ENCODE measurements at regions not wholly inside any gene's neighbourhood (a gene's known extent, or its start where the extent isn't known, plus 50 kb on each side); places are given as distances from the start of the nearest gene placed in this dataset.
"Not testable (repeated sequence)": the region's sequence is repeated elsewhere in the genome, so short reads cannot be mapped to it uniquely, and the experiment has no call there.

DNA sequence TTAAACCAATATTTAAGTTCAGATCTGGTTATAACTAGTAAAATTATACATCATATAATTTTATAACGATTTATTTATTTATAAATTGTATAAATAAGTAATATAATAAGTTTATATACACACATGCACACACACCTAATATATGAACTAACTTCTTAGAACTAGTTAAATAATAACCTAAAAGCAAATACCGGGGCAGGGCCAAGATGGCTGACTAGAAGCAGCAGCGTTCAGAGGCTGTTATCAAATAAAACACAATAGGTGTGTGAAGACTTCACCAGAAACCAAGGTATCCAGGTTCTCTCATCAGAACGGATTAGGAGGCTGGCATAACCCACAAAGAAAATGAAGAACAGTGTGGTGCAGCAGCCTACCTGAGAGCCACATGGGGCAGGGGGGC lies 653.6 kb upstream of the CBLB start:
- no peak overlapping the region for H3K27ac Mint-ChIP-seq (ENCODE audit: unreplicated experiment)
- no peaks in the 10 kb centered on the region for H3K27me3 Mint-ChIP-seq (ENCODE audit: low read depth)
- no peak overlapping the region for H3K4me3 Mint-ChIP-seq (ENCODE audit: unreplicated experiment)
- peaks cover 16% of the 10 kb centered on the region for H3K9me3 Mint-ChIP-seq (ENCODE audit: low read depth)
- DNase-seq (ENCODE audit: low spot score): no peak
- TF ChIP-seq, protein P1, sequence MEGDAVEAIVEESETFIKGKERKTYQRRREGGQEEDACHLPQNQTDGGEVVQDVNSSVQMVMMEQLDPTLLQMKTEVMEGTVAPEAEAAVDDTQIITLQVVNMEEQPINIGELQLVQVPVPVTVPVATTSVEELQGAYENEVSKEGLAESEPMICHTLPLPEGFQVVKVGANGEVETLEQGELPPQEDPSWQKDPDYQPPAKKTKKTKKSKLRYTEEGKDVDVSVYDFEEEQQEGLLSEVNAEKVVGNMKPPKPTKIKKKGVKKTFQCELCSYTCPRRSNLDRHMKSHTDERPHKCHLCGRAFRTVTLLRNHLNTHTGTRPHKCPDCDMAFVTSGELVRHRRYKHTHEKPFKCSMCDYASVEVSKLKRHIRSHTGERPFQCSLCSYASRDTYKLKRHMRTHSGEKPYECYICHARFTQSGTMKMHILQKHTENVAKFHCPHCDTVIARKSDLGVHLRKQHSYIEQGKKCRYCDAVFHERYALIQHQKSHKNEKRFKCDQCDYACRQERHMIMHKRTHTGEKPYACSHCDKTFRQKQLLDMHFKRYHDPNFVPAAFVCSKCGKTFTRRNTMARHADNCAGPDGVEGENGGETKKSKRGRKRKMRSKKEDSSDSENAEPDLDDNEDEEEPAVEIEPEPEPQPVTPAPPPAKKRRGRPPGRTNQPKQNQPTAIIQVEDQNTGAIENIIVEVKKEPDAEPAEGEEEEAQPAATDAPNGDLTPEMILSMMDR (IDR thresholded peaks at IDR 0.05): no peak
- peaks cover 2% of the 10 kb centered on the region for H3K36me3 Mint-ChIP-seq (ENCODE audit: low read depth)
- peaks cover 10% of the 10 kb centered on the region for H3K4me1 Mint-ChIP-seq (ENCODE audit: low read depth)

GRCh38 chr3:106528932-106529331 lies 660.1 kb upstream of the CBLB start:
- TF ChIP-seq, protein P1 (IDR thresholded peaks at IDR 0.05): no peak
- H3K36me3 Mint-ChIP-seq (ENCODE audit: low read depth): peaks cover 2% of the 10 kb centered on the region
- no peak overlapping the region for H3K4me3 Mint-ChIP-seq (ENCODE audit: unreplicated experiment)

DNA sequence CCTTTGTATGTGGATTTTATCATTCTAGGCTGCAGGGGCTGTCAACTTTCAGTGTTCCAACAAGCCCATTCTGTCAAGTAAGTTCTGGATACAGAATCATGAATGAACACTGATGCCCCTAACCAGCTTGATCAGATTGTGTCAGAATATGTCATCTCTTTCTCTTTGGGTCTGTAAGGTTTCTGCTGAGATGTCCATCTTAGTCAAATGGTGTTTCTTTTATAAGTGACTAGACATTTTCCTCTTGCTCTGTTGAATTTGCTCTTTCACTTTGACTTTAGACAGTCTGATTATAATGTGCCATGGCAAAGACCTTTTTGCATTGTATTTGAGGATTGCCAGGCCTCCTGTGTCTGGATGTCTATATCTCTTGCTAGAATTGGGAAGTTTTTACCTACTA lies 660.9 kb upstream of the CBLB start:
- DNase-seq (ENCODE audit: low spot score): no peak
- Mint-ChIP-seq H3K4me3 (ENCODE audit: unreplicated experiment) (no peak overlapping the region), H3K9me3 (ENCODE audit: low read depth) (peaks cover 25% of the 10 kb centered on the region), H3K4me1 (ENCODE audit: low read depth) (peaks cover 15% of the 10 kb centered on the region), H3K27ac (ENCODE audit: unreplicated experiment) (no peak overlapping the region), H3K27me3 (ENCODE audit: low read depth) (no peaks in the 10 kb centered on the region), H3K36me3 (ENCODE audit: low read depth) (peaks cover 2% of the 10 kb centered on the region)
- TF ChIP-seq, protein P1 (IDR thresholded peaks at IDR 0.05): no peak

More at GRCh38 chr3:106528932-106529331, 660.1 kb upstream of the CBLB start:
- Mint-ChIP-seq H3K9me3 (ENCODE audit: low read depth) (peaks cover 25% of the 10 kb centered on the region), H3K4me1 (ENCODE audit: low read depth) (peaks cover 7% of the 10 kb centered on the region), H3K27ac (ENCODE audit: unreplicated experiment) (no peak overlapping the region), H3K27me3 (ENCODE audit: low read depth) (no peaks in the 10 kb centered on the region)
- no peak for DNase-seq (ENCODE audit: low spot score)

- Mint-ChIP-seq H3K4me3 (ENCODE audit: unreplicated experiment) (no peak overlapping the region), H3K36me3 (ENCODE audit: low read depth) (peaks cover 2% of the 10 kb centered on the region), H3K27ac (ENCODE audit: unreplicated experiment) (no peak overlapping the region), H3K4me1 (ENCODE audit: low read depth) (peaks cover 15% of the 10 kb centered on the region), H3K9me3 (ENCODE audit: low read depth) (peaks cover 25% of the 10 kb centered on the region), H3K27me3 (ENCODE audit: low read depth) (no peaks in the 10 kb centered on the region)
- no peak for DNase-seq (ENCODE audit: low spot score)
- TF ChIP-seq, protein P1 (IDR thresholded peaks at IDR 0.05): no peak
These were observed 661.6 kb upstream of the CBLB start for GRCh38 chr3:106530367-106530766.

DNA sequence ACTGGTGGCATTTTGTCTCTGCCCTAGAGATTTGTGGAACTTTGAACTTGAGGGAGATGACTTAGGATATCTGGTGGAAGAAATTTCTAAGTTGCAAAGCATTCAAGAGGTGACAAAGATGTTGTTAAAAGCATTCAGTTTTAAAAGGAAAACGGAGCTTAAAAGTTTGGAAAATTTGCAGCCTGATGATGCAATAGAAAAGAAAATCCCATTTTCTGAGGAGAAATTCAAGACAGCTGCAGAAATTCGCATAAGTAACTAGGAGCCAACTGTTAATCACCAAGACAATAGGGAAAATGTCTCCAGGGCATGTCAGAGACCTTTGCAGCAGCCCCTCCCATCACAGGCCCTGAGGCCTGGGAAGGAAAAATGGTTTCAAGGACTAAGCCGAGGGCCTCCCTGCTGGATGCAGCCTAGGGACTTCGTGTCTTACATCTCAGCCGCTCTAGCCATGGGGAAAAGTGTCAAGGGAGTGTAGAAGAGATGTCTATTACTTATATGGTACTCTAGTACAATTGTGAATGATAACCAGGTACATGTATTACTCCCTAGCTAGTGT lies 663.0 kb upstream of the CBLB start:
- not testable (repeated sequence) for DNase-seq (ENCODE audit: low spot score); H3K27ac Mint-ChIP-seq (ENCODE audit: unreplicated experiment); H3K4me3 Mint-ChIP-seq (ENCODE audit: unreplicated experiment); H3K36me3 Mint-ChIP-seq (ENCODE audit: low read depth); H3K27me3 Mint-ChIP-seq (ENCODE audit: low read depth)
- peaks cover 15% of the 10 kb centered on the region for H3K4me1 Mint-ChIP-seq (ENCODE audit: low read depth)
- peaks cover 23% of the 10 kb centered on the region for H3K9me3 Mint-ChIP-seq (ENCODE audit: low read depth)

DNA sequence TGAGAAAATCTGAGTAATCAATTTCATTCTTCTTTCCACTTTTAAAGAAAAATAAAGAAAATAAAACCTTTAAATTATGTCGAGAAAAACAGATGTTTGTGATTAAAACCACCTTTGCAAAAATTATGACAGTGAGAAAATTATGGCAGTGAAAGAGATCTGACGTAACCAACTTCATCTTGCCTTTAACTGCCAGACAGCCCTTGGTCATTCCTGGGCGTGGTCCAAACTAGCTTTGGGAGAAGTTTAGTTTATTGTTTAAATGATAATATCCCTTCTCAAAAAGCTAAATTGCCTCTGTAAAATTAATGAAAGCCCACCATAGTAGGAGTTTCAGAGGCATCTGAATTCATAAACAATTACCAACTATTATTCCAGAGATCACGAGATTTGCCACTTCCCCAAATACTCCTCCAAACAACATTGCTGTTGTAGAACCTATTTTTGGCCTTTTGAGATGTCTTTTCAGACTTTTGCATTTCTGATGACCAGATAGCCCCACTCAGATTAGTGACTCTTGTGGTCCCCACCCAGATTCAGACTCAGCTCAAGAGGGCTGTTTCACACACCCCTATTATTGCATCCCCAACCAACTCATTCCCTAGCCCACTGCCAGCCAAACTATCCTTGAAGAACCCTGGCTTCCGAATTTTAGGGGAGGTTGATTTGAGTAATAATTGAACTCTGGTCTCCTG lies 664.4 kb upstream of the CBLB start:
- peaks cover 15% of the 10 kb centered on the region for H3K4me1 Mint-ChIP-seq (ENCODE audit: low read depth)
- TF ChIP-seq, protein P1 (IDR thresholded peaks at IDR 0.05): no peak
- H3K9me3 Mint-ChIP-seq (ENCODE audit: low read depth): peaks cover 28% of the 10 kb centered on the region
- H3K36me3 Mint-ChIP-seq (ENCODE audit: low read depth): peaks cover 2% of the 10 kb centered on the region
- no peaks in the 10 kb centered on the region for H3K27me3 Mint-ChIP-seq (ENCODE audit: low read depth)
- no peak overlapping the region for H3K4me3 Mint-ChIP-seq (ENCODE audit: unreplicated experiment)
- no peak overlapping the region for H3K27ac Mint-ChIP-seq (ENCODE audit: unreplicated experiment)
- DNase-seq (ENCODE audit: low spot score): no peak

Data from chondrocyte (in vitro differentiated cells).